Epithelial cell of esophagus (primary cell): ENCODE measurements at regions not wholly inside any gene's neighbourhood (a gene's known extent, or its start where the extent isn't known, plus 50 kb on each side); places are given as distances from the start of the nearest gene placed in this dataset.

Experiments used
- DNase-seq: peaks from one replicate; pipeline ENCODE4 v3.0.0; 2010; ENCODE audit warnings: low read depth
- H3K4me3 ChIP-seq: 2 replicates; pipeline ENCODE4 v1.5.1; 2011; ENCODE audit warnings: mild to moderate bottlenecking, low read length, control low read depth
- TF ChIP-seq, protein P1 (sequence below): IDR thresholded peaks from 2 replicates; pipeline ENCODE4 v1.5.1; 2011; ENCODE audit warnings: low read depth, mild to moderate bottlenecking, low read length, control low read depth, inconsistent platforms; ENCODE audit not compliant: insufficient read depth; ENCODE audit errors: missing control alignments

DNA sequence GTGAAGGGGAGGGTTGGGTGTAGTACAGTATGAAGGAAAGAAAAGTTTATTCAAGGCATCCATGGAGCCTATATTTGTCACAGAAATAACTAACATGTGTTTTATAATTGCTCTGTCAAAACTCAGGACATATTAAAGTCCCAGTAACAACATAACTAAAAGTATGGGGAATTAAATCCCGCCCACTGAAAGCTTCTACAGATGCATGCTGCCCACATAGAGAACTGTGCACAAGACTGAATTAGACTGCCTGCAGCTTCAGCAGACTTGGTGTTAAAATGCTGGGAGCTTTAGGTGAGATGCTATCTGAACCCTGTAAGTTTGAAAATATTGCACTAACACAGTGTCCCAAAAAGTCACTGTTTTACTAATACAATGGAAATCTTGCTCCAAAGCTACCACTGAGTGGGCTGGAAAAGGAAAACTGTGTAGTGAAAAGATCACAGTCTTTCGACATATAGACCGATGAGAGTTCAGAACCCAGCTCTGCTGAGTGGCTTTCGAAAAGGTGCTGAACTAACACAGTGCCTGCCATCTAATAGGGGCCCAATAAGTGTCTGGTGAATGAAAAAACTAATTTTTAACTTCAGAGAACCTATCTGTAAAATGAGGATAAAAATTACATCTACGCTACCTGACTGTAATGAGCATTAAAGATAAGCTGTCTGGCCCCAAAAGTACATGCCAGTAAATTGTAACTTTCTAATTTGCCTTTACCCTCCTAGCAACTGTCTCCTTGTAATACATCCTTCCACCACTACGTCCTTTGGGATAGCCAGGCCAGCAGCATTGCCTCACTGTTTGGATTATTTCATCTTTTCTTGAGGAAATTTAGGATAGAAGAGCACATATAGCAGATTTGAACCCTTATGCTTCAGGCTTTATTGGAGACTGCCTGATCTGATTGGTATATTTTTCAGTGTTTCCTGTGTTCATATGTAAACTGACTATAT lies 237.6 kb downstream of the BCAT1 start:
- no peak for DNase-seq
- no peak overlapping the region for H3K4me3 ChIP-seq
- TF ChIP-seq, protein P1, sequence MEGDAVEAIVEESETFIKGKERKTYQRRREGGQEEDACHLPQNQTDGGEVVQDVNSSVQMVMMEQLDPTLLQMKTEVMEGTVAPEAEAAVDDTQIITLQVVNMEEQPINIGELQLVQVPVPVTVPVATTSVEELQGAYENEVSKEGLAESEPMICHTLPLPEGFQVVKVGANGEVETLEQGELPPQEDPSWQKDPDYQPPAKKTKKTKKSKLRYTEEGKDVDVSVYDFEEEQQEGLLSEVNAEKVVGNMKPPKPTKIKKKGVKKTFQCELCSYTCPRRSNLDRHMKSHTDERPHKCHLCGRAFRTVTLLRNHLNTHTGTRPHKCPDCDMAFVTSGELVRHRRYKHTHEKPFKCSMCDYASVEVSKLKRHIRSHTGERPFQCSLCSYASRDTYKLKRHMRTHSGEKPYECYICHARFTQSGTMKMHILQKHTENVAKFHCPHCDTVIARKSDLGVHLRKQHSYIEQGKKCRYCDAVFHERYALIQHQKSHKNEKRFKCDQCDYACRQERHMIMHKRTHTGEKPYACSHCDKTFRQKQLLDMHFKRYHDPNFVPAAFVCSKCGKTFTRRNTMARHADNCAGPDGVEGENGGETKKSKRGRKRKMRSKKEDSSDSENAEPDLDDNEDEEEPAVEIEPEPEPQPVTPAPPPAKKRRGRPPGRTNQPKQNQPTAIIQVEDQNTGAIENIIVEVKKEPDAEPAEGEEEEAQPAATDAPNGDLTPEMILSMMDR = no peak

DNA sequence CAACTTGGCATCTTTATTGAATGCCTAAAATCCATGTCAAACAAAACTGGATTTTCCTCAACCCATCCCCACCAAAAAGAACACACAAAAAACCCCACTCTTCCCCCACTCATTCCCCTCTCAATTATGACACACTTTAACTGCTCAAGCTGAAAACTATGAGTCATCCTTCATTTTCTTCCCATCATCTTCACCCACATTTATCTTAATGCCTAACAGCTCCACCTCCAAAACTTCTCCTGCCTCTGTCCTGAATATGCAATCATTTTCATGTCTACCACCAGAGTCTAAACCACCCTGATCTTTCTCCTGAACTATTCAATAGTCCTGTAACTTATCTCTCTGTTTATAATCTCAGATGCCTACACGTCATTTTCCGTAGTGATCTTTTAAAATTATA lies 239.7 kb downstream of the BCAT1 start:
- H3K4me3 ChIP-seq = no peak overlapping the region
- DNase-seq = peak; percentile 42
- TF ChIP-seq, protein P1 = no peak

DNA sequence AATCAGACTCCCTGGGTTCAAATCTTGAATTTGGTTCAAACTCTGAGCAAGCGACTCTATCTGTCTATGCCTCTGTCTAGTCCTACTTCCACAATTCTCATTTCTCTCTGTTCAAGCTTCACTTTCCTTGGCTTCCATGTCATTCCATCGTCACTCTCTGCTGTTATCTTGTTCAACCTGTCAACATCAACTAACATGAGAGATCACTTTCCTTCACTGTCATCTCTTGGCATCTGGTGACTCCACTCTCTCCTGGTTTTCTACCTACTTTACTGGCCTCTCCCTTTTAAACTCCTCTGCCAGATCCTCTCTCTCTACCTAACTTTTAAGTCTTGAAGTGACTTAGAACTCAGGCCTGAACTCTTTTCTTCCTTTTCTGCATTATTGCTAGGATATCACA lies 240.2 kb downstream of the BCAT1 start:
- no peak overlapping the region for H3K4me3 ChIP-seq
- DNase-seq = no peak
- TF ChIP-seq, protein P1 = no peak

DNA sequence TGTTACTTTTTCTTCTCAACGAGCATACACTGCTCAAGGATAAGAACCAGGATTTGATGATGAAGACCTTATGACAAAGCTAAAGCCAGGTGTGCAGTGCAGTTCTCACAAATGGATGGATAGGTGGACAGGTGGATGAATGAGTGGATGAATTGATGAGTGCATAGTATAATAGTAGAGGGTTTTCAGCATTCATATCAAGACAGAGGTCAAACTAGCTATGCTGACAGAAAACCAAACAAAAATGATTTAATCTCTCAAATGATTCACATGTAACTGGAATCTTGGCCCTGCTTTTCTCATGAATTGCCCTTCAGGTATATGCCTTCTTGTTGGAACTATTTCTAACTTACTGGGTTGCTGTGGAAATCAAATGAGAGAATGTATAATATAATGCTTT lies 240.9 kb downstream of the BCAT1 start:
- H3K4me3 ChIP-seq = no peak overlapping the region
- no peak for DNase-seq
- TF ChIP-seq, protein P1 = no peak

DNA sequence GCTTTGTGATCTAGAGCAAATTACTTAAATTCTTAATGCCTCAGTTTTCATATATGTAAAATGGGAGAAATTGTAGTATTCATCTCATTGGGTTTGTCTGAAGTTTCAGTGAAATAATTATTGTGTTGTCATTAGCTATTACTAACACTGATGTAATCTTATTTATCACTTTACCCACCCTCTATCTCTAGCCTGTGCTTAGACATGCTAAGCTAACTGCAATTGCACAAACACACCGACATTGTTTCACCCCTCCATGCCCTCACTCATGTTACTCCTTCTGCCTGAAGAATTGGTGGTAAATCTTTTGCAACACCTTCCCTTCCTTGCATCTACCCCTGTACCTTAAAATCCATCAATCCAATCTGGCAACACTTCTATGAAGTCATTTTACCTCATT lies 241.6 kb downstream of the BCAT1 start:
- peak; percentile 56 for DNase-seq
- no peak overlapping the region for H3K4me3 ChIP-seq
- TF ChIP-seq, protein P1 = no peak

DNA sequence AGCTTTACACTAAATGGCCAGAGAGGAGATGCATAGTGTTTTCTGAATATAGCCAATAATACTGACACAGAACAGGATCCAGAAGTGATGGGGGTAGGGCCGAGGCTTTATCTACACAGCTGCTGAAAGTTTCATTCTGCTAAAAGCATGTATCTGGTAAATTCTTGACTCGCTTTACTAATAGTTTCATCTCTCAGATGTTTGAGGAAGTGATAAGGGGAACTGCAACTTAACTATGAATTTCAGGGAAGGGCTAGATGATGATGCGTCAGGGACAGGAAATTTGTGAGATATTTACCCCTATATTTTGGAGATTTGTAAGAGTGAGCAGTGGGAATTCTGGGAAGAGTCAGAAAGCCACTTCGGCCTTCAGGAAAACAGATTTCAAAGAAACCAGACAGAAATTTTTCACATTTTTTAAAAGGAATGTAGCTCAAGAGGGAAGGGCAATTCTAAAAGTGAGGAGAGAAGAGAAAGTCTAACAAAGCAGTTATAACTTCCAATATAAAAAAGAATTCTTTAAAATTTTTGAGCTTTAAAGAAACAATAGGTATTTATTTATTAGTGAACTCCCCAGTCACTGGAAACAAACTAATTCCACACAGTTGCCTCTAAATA lies 243.1 kb downstream of the BCAT1 start:
- DNase-seq = no peak
- TF ChIP-seq, protein P1 = no peak

More for the DNA sequence above, 243.1 kb downstream of the BCAT1 start:
- H3K4me3 ChIP-seq = no peak overlapping the region
